AG04450 (cell line): ENCODE measurements at regions not wholly inside any gene's neighbourhood (a gene's known extent, or its start where the extent isn't known, plus 50 kb on each side); places are given as distances from the start of the nearest gene placed in this dataset.

Source experiments
- CTCF ChIA-PET: fragments of 300-600, 350-600 bp; formaldehyde crosslinking; extraction: SDS; loops from one replicate; lab custom pipeline; 2022; ENCODE audit warnings: antibody characterized with exemption, inconsistent platforms; lab: Charles Lee
- POLR2A ChIA-PET: fragments of 350-600 bp; formaldehyde crosslinking; extraction: SDS; loops from one replicate; lab custom pipeline; 2021; ENCODE audit warnings: antibody characterized with exemption, inconsistent platforms; lab: Yijun Ruan, JAX
- DNase-seq: peaks from one replicate; pipeline ENCODE4 v3.0.0-alpha.2; 2011; ENCODE audit warnings: low read depth, low spot score
- H3K27ac ChIP-seq: one replicate; pipeline ENCODE4 v1.5.1; 2012; ENCODE audit warnings: low read depth, low read length, control low read depth
- H3K27me3 ChIP-seq: one replicate; pipeline ENCODE4 v1.6.0; 2012; ENCODE audit warnings: low read length; ENCODE audit not compliant: control insufficient read depth, insufficient read depth
- H3K4me3 ChIP-seq: 2 replicates; pipeline ENCODE4 v1.5.1; 2011; ENCODE audit warnings: mild to moderate bottlenecking, low read depth, low read length, control low read depth
- H3K9me3 ChIP-seq: 2 replicates; pipeline ENCODE4 v1.5.1; 2012; ENCODE audit warnings: low read length; ENCODE audit not compliant: control insufficient read depth, insufficient read depth
- TF ChIP-seq, protein P1 (sequence below): IDR thresholded peaks from 2 replicates; pipeline ENCODE4 v1.5.1; 2011; ENCODE audit warnings: low read depth, low read length, control low read depth, inconsistent platforms

DNA sequence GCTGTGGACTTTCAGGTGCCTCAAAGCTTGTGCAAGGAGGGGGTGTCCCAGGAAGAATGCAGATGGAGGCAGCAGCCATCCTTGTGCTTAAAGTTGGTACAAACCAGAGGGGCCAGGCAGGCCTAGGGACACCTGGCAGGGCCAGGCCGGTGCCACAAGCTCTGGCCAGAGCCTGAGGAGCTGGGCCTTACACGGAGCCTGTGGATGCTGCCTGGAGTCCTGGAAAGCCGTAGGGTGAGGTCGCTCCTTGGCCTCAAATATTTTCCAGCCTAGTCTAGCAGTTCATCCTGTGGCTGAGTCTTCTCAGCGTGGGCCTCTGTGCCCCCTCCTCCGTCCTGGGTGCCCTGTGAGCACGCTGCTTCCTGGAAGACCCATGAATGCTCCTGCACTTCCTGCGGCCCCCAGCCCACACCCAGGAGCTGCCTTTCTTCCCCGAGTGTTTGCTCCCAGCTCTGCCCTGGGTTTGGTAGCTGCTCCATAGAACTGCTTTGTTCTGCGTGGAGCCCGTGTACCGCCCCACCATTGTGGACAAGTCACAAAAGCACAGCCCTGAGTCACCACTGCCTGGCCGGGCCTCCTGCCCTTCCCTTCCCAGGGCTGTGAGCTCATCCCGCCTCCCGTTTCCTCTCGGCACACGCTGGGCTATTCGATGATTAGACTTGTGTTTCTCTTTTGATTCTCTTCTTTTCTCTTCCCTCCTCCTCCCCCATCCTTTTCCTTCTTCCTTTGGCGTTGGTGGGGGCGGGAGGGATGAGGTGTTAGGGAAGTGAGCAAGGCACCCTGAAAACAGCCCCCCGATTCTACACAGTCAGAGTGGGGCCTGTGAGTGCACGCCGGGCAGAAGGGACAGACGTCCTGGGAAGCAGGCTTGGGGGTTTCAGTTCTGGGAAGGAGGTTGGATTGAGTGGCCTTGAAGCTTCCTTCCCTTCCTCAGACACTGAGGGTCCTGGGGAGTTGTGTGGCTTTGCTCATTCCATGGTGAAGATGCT, 73.2 kb upstream of the SHH start:
- H3K27ac ChIP-seq, result peak overlapping the region; percentile 87
- peak; percentile 24 for DNase-seq
- ChIA-PET POLR2A (no interaction called here), CTCF (no interaction called here)
- no peaks in the 10 kb centered on the region for H3K27me3 ChIP-seq
- TF ChIP-seq, protein P1, sequence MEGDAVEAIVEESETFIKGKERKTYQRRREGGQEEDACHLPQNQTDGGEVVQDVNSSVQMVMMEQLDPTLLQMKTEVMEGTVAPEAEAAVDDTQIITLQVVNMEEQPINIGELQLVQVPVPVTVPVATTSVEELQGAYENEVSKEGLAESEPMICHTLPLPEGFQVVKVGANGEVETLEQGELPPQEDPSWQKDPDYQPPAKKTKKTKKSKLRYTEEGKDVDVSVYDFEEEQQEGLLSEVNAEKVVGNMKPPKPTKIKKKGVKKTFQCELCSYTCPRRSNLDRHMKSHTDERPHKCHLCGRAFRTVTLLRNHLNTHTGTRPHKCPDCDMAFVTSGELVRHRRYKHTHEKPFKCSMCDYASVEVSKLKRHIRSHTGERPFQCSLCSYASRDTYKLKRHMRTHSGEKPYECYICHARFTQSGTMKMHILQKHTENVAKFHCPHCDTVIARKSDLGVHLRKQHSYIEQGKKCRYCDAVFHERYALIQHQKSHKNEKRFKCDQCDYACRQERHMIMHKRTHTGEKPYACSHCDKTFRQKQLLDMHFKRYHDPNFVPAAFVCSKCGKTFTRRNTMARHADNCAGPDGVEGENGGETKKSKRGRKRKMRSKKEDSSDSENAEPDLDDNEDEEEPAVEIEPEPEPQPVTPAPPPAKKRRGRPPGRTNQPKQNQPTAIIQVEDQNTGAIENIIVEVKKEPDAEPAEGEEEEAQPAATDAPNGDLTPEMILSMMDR, result no peak
- H3K9me3 ChIP-seq, result peaks cover 71% of the 10 kb centered on the region
- no peak overlapping the region for H3K4me3 ChIP-seq

GRCh38 chr7:155884225-155885166, 72.2 kb upstream of the SHH start:
- Histone ChIP-seq H3K27ac (peak overlapping the region; percentile 87), H3K9me3 (peaks cover 63% of the 10 kb centered on the region), H3K27me3 (no peaks in the 10 kb centered on the region), H3K4me3 (no peak overlapping the region)
- ChIA-PET CTCF (no interaction called here), POLR2A (no interaction called here)
- DNase-seq, result no peak
- TF ChIP-seq, protein P1, result no peak

DNA sequence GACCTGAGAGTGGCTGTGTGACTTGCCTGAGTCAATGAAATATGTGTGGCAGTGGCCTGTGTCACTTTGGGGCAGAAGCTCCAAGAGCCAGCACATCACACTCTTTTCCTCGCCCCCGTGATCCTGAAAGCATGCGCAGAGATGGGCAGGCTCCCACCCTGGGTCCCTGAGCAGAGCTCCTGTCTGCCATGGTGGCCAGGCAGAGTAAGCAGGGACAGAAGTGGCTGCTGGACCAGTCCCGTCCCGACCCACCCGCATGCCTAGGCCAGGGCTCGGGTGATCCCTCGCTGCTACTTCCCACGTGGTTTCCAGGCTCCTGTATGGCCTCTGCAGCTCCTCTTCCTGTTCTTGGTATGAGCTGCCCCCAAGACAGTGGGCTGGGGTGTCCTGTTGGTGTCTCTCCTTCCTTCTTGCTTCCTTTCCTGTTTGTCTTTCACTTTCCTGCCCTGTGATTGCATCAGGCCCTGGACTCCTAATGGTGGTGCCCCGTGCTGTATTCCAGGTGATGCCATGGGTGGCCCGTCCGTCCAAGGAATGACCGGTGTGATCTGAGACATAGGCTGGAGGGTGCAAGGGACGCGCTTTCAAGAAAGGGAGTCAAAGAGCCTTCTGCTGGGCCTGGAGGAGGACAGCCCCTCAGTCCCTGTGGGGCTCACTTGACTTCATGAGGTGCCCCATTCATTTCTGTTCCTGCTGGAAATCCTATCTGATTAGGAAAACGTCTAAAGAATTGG, 71.4 kb upstream of the SHH start:
- Histone ChIP-seq H3K9me3 (peaks cover 60% of the 10 kb centered on the region), H3K4me3 (no peak overlapping the region), H3K27me3 (no peaks in the 10 kb centered on the region), H3K27ac (peak overlapping the region; percentile 47)
- POLR2A ChIA-PET, result no interaction called here
- CTCF ChIA-PET, result no interaction called here
- DNase-seq, result no peak
- TF ChIP-seq, protein P1, result no peak

GRCh38 chr7:155882596-155882995, 70.3 kb upstream of the SHH start:
- ChIA-PET CTCF (no interaction called here), POLR2A (no interaction called here)
- TF ChIP-seq, protein P1, result no peak
- Histone ChIP-seq H3K9me3 (peaks cover 68% of the 10 kb centered on the region), H3K27ac (peak overlapping the region; percentile 47), H3K4me3 (no peak overlapping the region), H3K27me3 (no peaks in the 10 kb centered on the region)
- peak; percentile 34 for DNase-seq
